ENCODE measurements at regions not wholly inside any gene's neighbourhood (a gene's known extent, or its start where the extent isn't known, plus 50 kb on each side); places are given as distances from the start of the nearest gene placed in this dataset.

GRCh38 chr1:239023732-239024360, 362.5 kb upstream of the CHRM3 start:
- DNase-seq, result no peak
- H3K36me3 ChIP-seq, result no peaks in the 10 kb centered on the region
- no peak overlapping the region for H3K4me3 ChIP-seq
- no peaks in the 10 kb centered on the region for H3K9me3 ChIP-seq
- no peaks in the 10 kb centered on the region for H3K27me3 ChIP-seq

DNA sequence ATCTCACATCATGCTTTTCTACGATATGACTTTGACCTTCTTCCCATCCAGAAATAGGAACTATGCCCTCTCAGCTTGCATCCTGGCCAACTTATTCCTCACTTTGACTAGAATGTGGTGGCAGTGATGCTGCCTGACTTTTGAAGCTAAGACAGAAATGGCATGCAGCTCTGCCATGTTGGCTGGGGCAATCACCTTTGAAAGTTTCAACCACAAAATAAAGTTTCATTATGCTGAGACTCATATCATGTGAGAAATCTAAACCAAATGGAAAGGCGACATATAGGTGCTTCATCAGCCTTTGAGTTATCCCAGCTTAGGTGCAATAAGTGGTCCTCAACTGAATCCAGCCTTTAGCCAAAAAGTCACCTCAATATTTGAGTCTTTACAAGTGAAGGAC, 370.0 kb upstream of the CHRM3 start:
- Histone ChIP-seq H3K9me3 (no peaks in the 10 kb centered on the region), H3K4me3 (no peak overlapping the region), H3K36me3 (no peaks in the 10 kb centered on the region), H3K27me3 (no peaks in the 10 kb centered on the region)
- no peak for DNase-seq

DNA sequence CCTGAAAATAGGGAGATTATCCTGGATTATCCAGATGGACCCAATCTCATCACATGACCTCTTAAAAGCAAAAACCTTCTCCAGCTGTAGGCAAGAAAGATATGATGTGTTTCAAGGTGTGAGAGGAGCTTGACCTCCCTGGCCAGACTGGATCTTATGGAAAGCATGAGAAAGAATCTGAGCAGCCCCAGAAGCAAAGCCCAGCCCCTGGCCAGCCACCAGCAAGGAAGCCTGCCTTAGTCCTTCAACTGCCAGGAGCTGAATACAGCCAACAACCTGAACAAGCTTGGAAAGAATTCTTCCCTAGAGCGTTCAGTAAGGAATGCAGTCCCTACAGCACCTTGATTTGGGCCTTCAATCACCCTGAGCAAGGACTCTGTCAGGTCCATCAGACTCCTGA, 375.0 kb upstream of the CHRM3 start:
- no peaks in the 10 kb centered on the region for H3K27me3 ChIP-seq
- no peaks in the 10 kb centered on the region for H3K36me3 ChIP-seq
- H3K9me3 ChIP-seq, result no peaks in the 10 kb centered on the region
- no peak overlapping the region for H3K4me3 ChIP-seq
- no peak for DNase-seq

- no peaks in the 10 kb centered on the region for H3K36me3 ChIP-seq
- no peaks in the 10 kb centered on the region for H3K9me3 ChIP-seq
- DNase-seq, result no peak
- H3K27me3 ChIP-seq, result no peaks in the 10 kb centered on the region
- H3K4me3 ChIP-seq, result no peak overlapping the region
Measured at GRCh38 chr1:239008568-239008967, 377.8 kb upstream of the CHRM3 start.

DNA sequence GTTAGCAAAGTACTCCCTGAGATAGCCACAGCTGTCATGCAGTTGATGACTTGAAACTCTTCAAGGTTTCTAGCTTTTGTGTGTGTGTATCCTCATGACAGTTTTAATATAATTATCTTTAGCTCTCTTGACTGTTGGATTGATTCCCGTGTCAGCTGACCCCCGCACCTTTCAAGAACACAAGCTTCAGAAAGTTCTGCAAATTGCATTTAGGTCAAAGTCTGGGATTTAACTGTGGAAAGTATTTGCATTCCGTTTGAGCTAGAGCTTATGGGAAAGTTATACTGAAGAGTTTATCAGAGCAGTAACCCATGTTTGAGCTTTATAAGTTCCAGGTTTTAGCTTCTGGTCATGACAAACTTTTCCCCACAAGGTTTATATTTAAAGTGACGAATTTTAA, 380.1 kb upstream of the CHRM3 start:
- no peak for DNase-seq
- no peaks in the 10 kb centered on the region for H3K27me3 ChIP-seq

DNA sequence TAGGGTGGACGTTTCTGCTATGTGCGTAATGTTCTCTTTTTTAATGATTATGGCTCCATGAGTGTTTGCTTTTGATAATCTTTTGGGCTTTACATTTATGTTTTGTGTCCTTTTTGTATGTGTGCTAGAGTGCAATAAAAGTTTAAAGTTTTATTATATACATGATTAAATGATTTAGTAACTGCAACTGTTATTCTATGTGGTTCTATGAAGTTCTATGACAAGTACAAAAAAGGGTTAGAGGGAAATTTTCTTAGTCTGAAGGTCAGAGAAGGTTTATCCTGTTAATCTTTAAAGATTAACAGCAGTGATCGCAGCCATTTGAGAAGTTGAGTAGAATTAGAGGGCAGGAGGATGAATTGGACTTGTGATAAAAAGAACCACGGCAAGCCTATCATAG, 386.4 kb upstream of the CHRM3 start:
- Histone ChIP-seq H3K9me3 (no peaks in the 10 kb centered on the region), H3K36me3 (no peaks in the 10 kb centered on the region), H3K4me3 (no peak overlapping the region), H3K27me3 (no peaks in the 10 kb centered on the region)
- DNase-seq, result no peak

More for the DNA sequence above, 380.1 kb upstream of the CHRM3 start:
- Histone ChIP-seq H3K36me3 (no peaks in the 10 kb centered on the region), H3K9me3 (no peaks in the 10 kb centered on the region), H3K4me3 (no peak overlapping the region)

GRCh38 chr1:238998577-238998976, 387.8 kb upstream of the CHRM3 start:
- no peak overlapping the region for H3K4me3 ChIP-seq
- H3K9me3 ChIP-seq, result no peaks in the 10 kb centered on the region
- H3K36me3 ChIP-seq, result no peaks in the 10 kb centered on the region
- DNase-seq, result no peak
- H3K27me3 ChIP-seq, result no peaks in the 10 kb centered on the region

GRCh38 chr1:238991765-238992495, 394.4 kb upstream of the CHRM3 start:
- Histone ChIP-seq H3K4me3 (no peak overlapping the region), H3K36me3 (no peaks in the 10 kb centered on the region), H3K9me3 (no peaks in the 10 kb centered on the region), H3K27me3 (no peaks in the 10 kb centered on the region)
- DNase-seq, result peak; percentile 30

DNA sequence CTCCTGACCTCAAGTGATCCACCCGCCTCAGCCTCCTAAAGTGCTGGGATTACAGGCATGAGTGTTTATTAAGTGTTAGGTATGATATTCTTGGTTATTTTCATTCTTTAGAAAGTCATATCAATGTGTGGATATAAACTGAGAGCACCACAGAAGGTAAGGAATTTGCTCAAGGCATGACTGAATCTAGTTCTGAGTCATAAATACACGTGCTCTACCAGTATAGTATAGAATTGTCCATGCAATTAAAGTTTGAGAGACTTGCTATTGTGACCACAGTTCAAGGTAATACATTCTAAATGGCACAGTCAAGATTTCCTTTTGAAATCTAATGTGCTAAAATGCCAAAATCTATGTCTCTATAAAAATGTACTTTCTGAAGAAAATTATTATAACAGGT, 401.1 kb upstream of the CHRM3 start:
- Histone ChIP-seq H3K27me3 (no peaks in the 10 kb centered on the region), H3K36me3 (no peaks in the 10 kb centered on the region), H3K4me3 (no peak overlapping the region), H3K9me3 (no peaks in the 10 kb centered on the region)
- no peak for DNase-seq

- no peaks in the 10 kb centered on the region for H3K9me3 ChIP-seq
- no peak overlapping the region for H3K4me3 ChIP-seq
- no peak for DNase-seq
- no peaks in the 10 kb centered on the region for H3K36me3 ChIP-seq
- no peaks in the 10 kb centered on the region for H3K27me3 ChIP-seq
Measured at GRCh38 chr1:238982736-238983135, 403.6 kb upstream of the CHRM3 start.

- DNase-seq, result no peak
Measured at GRCh38 chr1:238981317-238981933, 404.9 kb upstream of the CHRM3 start.

DNA sequence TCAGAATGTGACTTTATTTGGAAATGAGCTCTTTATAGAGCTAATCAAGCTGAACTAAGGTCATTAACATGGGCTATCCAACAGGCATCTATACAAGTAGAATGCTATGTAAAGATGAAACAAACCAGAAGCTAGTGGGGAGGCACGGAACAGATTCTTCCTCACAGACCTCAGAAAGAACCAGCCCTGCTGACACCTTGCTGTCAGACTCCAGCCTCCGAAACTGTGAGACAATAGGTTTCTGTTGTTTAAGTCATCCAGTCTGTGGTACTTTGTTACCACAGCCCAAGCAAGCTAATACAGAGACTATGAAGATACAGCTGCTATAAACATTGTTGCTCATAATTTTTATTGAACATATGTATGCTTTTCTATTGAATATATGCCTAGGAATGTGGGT, 406.3 kb upstream of the CHRM3 start:
- Histone ChIP-seq H3K27me3 (no peaks in the 10 kb centered on the region), H3K4me3 (no peak overlapping the region), H3K36me3 (no peaks in the 10 kb centered on the region), H3K9me3 (no peaks in the 10 kb centered on the region)
- no peak for DNase-seq

More at GRCh38 chr1:238981317-238981933, 404.9 kb upstream of the CHRM3 start:
- H3K27me3 ChIP-seq, result no peaks in the 10 kb centered on the region
- no peak overlapping the region for H3K4me3 ChIP-seq
- no peaks in the 10 kb centered on the region for H3K36me3 ChIP-seq
- H3K9me3 ChIP-seq, result no peaks in the 10 kb centered on the region

DNA sequence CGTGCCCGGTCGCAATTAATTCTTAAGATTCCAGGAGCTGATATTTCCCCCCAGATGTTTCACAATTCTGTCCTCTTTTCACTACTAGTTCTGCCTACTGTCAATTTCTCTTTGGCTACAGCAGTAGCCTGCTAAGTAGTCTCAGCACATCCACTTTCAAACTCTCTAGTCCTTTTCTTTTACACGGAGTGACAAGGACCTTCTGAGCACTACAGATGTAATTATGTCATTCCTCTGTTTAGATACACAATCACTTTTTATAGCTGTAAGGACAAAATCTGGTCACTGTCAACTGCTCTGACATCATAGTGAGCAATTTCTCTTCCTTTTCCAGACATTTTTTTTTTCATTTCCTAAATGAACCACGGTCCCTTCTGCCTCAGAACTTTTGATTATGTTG, 421.7 kb upstream of the CHRM3 start:
- Histone ChIP-seq H3K36me3 (no peaks in the 10 kb centered on the region), H3K27me3 (no peaks in the 10 kb centered on the region), H3K4me3 (no peak overlapping the region), H3K9me3 (no peaks in the 10 kb centered on the region)
- no peak for DNase-seq

- peak; percentile 7 for DNase-seq
- no peaks in the 10 kb centered on the region for H3K9me3 ChIP-seq
- H3K36me3 ChIP-seq, result no peaks in the 10 kb centered on the region
- H3K27me3 ChIP-seq, result no peaks in the 10 kb centered on the region
- no peak overlapping the region for H3K4me3 ChIP-seq
Measured at GRCh38 chr1:238962941-238963340, 423.4 kb upstream of the CHRM3 start.

- Histone ChIP-seq H3K27me3 (no peaks in the 10 kb centered on the region), H3K4me3 (no peak overlapping the region), H3K9me3 (no peaks in the 10 kb centered on the region), H3K36me3 (no peaks in the 10 kb centered on the region)
- DNase-seq, result no peak
Measured at GRCh38 chr1:238961790-238962189, 424.6 kb upstream of the CHRM3 start.

GRCh38 chr1:238960071-238960470, 426.3 kb upstream of the CHRM3 start:
- no peaks in the 10 kb centered on the region for H3K9me3 ChIP-seq
- H3K4me3 ChIP-seq, result no peak overlapping the region
- DNase-seq, result peak; percentile 75

GRCh38 chr1:238955934-238956333, 430.4 kb upstream of the CHRM3 start:
- no peaks in the 10 kb centered on the region for H3K27me3 ChIP-seq
- no peaks in the 10 kb centered on the region for H3K36me3 ChIP-seq
- H3K4me3 ChIP-seq, result no peak overlapping the region
- DNase-seq, result no peak
- no peaks in the 10 kb centered on the region for H3K9me3 ChIP-seq

More at GRCh38 chr1:238960071-238960470, 426.3 kb upstream of the CHRM3 start:
- no peaks in the 10 kb centered on the region for H3K36me3 ChIP-seq
- no peaks in the 10 kb centered on the region for H3K27me3 ChIP-seq

DNA sequence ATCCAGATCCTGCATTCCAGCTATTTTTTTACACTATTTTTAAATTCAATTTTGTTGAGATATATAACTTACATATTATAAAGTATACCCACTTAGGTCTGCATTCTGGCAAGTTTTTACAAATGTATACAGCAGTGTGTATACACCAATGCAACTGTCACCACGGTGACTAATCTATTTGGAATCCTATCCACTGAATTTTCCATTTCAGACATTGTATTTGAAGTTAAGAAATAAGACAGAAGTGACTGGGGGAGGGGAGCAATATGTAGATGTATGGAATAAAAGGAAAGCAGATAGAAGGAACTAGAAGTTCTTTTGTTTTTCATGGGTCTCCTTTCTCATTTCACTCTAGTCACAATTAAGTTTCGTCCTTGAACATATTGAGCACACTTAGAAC, 431.5 kb upstream of the CHRM3 start:
- Histone ChIP-seq H3K27me3 (no peaks in the 10 kb centered on the region), H3K4me3 (no peak overlapping the region), H3K9me3 (no peaks in the 10 kb centered on the region), H3K36me3 (no peaks in the 10 kb centered on the region)
- DNase-seq, result no peak

All from MG63 (cell line).